Ovary (tissue), 3 donors: ENCODE measurements at regions not wholly inside any gene's neighbourhood (a gene's known extent, or its start where the extent isn't known, plus 50 kb on each side); places are given as distances from the start of the nearest gene placed in this dataset.

Experiments used
- POLR2A ChIP-seq: fragments of 450-650 bp; IDR thresholded peaks from one replicate; pipeline ENCODE4 v1.6.1; 2017; ENCODE audit warnings: antibody characterized with exemption, mild to moderate bottlenecking, moderate library complexity
- TF ChIP-seq, protein P1 (sequence below), 3 donors: fragments of 450-650 bp in 2 of 3; fragments of 200-600 bp in 1 of 3; IDR thresholded peaks; one replicate each; pipeline versions ENCODE4 v1.5.1 to v1.8.0; 2016 to 2022; ENCODE audit warnings: antibody characterized with exemption in 3 of 3, mild to moderate bottlenecking in 1 of 3
- donor health status: DM: no; HTN: no; CAD: no.

DNA sequence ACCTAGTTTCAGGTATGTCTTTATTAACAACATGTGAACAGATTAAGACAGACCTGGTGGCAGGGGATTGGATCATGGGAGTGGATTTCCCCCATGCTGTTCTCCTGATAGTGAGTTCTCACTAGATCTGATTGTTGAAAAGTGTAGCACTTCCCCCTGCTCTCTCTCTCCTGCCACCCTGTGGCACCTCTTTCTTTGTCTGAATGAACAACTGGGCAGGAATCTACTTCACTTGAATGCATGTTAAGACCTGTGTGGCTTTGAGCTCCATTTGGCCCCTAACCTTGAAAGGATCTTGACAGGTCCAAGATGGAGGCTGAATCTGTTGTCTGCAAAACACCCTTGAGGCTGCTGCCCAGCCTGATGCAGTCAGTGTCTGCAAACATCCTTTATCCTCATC is 194.4 kb downstream of the RNF144A start:
- TF ChIP-seq, protein P1, sequence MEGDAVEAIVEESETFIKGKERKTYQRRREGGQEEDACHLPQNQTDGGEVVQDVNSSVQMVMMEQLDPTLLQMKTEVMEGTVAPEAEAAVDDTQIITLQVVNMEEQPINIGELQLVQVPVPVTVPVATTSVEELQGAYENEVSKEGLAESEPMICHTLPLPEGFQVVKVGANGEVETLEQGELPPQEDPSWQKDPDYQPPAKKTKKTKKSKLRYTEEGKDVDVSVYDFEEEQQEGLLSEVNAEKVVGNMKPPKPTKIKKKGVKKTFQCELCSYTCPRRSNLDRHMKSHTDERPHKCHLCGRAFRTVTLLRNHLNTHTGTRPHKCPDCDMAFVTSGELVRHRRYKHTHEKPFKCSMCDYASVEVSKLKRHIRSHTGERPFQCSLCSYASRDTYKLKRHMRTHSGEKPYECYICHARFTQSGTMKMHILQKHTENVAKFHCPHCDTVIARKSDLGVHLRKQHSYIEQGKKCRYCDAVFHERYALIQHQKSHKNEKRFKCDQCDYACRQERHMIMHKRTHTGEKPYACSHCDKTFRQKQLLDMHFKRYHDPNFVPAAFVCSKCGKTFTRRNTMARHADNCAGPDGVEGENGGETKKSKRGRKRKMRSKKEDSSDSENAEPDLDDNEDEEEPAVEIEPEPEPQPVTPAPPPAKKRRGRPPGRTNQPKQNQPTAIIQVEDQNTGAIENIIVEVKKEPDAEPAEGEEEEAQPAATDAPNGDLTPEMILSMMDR (IDR thresholded peaks at IDR 0.05) = no peak
- no peak for TF ChIP-seq POLR2A
